GM06990 (cell line): ENCODE measurements at regions not wholly inside any gene's neighbourhood (a gene's known extent, or its start where the extent isn't known, plus 50 kb on each side); places are given as distances from the start of the nearest gene placed in this dataset.

ENCODE experiments used
- DNase-seq: peaks from one replicate; pipeline ENCODE4 v3.0.0-alpha.2; 2011; ENCODE audit not compliant: insufficient read length; ENCODE audit errors: extremely low read depth
- H3K27me3 ChIP-seq: replicated peaks from 2 replicates; pipeline ENCODE4 v1.6.0; 2011; ENCODE audit warnings: low read length; ENCODE audit not compliant: control insufficient read depth, insufficient read depth
- H3K36me3 ChIP-seq: 2 replicates; pipeline ENCODE4 v1.5.1; 2011; ENCODE audit warnings: low read length; ENCODE audit not compliant: control insufficient read depth, insufficient read depth
- H3K4me3 ChIP-seq: replicated peaks from 2 replicates; pipeline ENCODE4 v1.5.1; 2011; ENCODE audit warnings: low read depth, mild to moderate bottlenecking, control low read depth, low read length
- CTCF ChIP-seq: IDR thresholded peaks from 2 replicates; pipeline ENCODE4 v1.5.1; 2011; ENCODE audit warnings: low read length, control low read depth, mild to moderate bottlenecking, inconsistent platforms; ENCODE audit not compliant: insufficient read depth, poor library complexity, severe bottlenecking

- H3K27me3 ChIP-seq: no peaks in the 10 kb centered on the region
- H3K36me3 ChIP-seq: no peaks in the 10 kb centered on the region
Measured at GRCh38 chr2:12060886-12061285, 314.5 kb downstream of the LPIN1 start.

GRCh38 chr2:12061286-12062052 is 315.0 kb downstream of the LPIN1 start:
- TF ChIP-seq CTCF: no peak
- DNase-seq: no peak
- no peaks in the 10 kb centered on the region for H3K36me3 ChIP-seq
- no peak overlapping the region for H3K4me3 ChIP-seq
- H3K27me3 ChIP-seq: no peaks in the 10 kb centered on the region

More at GRCh38 chr2:12060886-12061285, 314.5 kb downstream of the LPIN1 start:
- no peak for DNase-seq
- no peak overlapping the region for H3K4me3 ChIP-seq
- TF ChIP-seq CTCF: no peak

GRCh38 chr2:12062053-12062395 is 315.6 kb downstream of the LPIN1 start:
- no peak for DNase-seq
- Histone ChIP-seq H3K27me3 (no peaks in the 10 kb centered on the region), H3K36me3 (no peaks in the 10 kb centered on the region), H3K4me3 (no peak overlapping the region)
- TF ChIP-seq CTCF: no peak

GRCh38 chr2:12063210-12063609 is 316.8 kb downstream of the LPIN1 start:
- TF ChIP-seq CTCF: no peak
- no peaks in the 10 kb centered on the region for H3K27me3 ChIP-seq
- H3K4me3 ChIP-seq: no peak overlapping the region
- no peak for DNase-seq
- H3K36me3 ChIP-seq: no peaks in the 10 kb centered on the region

- no peak for DNase-seq
- Histone ChIP-seq H3K36me3 (no peaks in the 10 kb centered on the region), H3K4me3 (no peak overlapping the region), H3K27me3 (no peaks in the 10 kb centered on the region)
- TF ChIP-seq CTCF: no peak
Measured at GRCh38 chr2:12064153-12064552, 317.7 kb downstream of the LPIN1 start.

- no peaks in the 10 kb centered on the region for H3K27me3 ChIP-seq
- no peak for DNase-seq
- no peaks in the 10 kb centered on the region for H3K36me3 ChIP-seq
- H3K4me3 ChIP-seq: no peak overlapping the region
- TF ChIP-seq CTCF: no peak
Measured at GRCh38 chr2:12066116-12066515, 319.7 kb downstream of the LPIN1 start.
